HUDEP-2 (cell line): ENCODE measurements at regions not wholly inside any gene's neighbourhood (a gene's known extent, or its start where the extent isn't known, plus 50 kb on each side); places are given as distances from the start of the nearest gene placed in this dataset.

Experiments
- DNase-seq, 76 experiments: peaks; one replicate each; lab custom pipeline; 2025; ENCODE audit not compliant: unreplicated experiment in 76 of 76; lab: John Stamatoyannopoulos, UW

GRCh38 chr11:105202844-105203548 is 63.4 kb upstream of the CARD18 start:
- DNase-seq = no peak

- no peak for DNase-seq
Observed at GRCh38 chr11:105202422-105202821, 62.9 kb upstream of the CARD18 start.

GRCh38 chr11:105201166-105201565 is 61.6 kb upstream of the CARD18 start:
- no peak for DNase-seq

- DNase-seq = no peak
Observed at GRCh38 chr11:105197071-105197815, 57.7 kb upstream of the CARD18 start.

GRCh38 chr11:105193260-105193659 is 53.7 kb upstream of the CARD18 start:
- no peak for DNase-seq

- DNase-seq = no peak
Observed at GRCh38 chr11:105192115-105192514, 52.5 kb upstream of the CARD18 start.

GRCh38 chr11:105189581-105189980 is 50.0 kb upstream of the CARD18 start:
- no peak for DNase-seq
